GOT3 (cell line): ENCODE measurements at regions not wholly inside any gene's neighbourhood (a gene's known extent, or its start where the extent isn't known, plus 50 kb on each side); places are given as distances from the start of the nearest gene placed in this dataset.

Source experiments
- DNase-seq: peaks from one replicate; lab custom pipeline; 2025; ENCODE audit warnings: mixed read lengths; lab: John Stamatoyannopoulos, UW

DNA sequence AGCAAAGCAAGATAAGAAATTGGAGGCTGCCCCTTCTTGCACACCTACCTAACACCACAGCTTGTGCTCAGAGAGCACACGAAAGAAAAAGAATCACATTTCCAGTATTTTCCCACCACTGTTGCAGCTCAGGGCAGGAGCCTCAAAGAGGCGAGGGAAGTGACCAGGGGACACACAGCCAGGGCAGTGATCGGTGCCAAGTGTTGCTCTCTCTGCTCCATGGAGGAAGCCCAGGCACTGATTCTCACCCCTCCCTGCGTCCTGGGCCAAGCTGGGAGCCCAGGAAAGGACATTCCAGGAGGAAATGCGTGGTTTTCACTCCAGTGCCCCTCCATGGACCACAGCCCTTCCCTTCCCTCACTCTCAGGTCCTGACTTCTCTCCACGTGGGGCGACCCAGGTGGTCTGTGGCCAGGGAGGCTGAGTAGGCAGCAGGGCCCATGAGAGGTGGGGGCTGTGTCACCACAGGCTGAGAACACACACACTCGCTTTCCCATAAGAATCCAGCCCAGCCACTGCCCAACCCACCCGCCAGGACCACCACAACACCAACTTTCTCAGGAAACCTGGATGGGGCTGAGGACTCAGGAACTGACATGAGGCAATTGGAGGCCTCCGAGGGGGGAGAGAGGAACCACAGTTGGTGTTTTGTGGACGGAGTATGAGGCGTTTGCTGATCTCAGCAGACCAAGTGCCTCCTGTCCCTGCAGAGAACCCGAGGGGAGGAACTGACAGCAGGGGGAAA lies 81.7 kb upstream of the MAFB start:
- DNase-seq = no peak

DNA sequence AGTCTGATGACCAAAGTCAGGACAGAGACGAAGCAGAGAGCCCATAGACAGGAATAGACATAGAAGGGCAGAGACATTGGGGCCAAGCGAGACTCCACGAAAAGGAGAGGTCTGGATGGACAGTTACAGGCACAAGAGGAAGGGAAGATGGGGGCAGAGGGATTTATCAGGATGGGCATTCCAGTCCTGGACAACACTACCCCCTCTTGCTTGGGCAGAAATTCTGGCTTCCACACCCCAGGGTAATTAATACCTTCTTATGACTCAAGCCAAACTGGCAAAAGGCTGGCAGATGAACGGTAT lies 82.2 kb upstream of the MAFB start:
- no peak for DNase-seq

DNA sequence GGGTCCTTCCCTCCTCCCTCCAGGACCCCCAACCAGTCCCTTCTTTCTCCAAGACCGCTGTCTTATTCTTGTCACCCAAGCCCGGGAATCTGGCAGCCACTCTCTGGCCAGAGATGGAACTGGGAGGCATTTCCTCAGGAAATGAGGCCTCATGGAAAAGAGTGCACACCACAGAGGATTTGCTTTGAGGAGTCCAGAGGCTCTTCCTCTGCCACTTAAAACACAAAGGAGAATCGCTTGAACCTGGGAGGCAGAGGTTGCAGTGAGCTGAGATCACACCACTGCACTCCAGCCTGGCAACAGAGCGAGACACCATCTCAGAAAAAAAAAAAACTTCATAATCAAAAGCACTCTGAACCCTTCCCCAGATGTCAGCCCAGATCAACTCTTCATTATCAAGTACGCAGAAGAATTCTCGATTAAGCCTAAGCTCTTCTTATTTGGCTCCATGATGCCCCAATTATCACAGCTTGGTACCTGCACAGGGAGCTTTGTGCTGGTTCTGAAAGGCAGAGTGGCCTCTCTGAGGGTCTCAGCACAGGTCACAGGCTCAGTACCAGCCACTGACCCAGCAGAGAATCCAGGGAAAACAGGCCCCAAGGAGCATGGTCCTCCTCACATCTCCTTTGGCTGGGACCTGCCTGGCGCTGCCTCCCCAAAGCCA lies 82.9 kb upstream of the MAFB start:
- no peak for DNase-seq

DNA sequence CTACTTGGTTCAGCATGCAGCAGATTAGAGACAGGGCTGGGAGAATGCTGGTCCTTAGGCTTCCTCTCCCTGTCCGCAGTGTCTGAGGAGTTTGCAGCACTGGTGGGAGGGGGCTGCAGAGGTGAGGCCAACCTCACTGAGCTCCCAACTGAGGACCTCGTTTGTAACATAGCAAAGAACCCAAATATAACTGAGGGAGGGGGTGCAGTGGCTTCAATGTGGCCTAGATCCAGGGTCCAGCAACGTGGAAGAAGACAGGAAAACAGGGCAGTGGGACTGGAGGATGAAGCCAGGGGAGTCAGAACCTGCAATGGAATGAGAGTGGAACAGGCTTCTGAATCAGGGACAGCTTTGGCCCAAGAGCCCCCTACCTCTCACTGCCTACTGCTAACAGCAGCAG lies 84.3 kb upstream of the MAFB start:
- no peak for DNase-seq

DNA sequence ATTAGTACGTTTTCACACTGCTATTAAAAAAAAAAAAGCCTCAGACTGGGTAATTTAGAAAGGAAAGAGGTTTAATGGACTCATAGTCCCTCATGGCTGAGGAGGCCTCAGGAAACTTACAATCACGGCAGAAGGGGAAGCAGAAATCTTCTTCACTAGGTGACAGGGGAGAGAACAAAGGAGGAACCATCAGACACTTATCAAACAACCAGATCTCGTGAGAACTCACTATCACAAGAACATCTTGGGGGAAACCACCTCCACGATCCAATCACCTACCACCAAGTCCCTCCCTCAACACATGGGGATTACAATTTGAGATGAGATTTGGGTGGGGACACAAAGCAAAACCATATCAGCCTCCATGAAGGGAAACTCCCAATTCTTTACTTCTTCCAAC lies 85.2 kb upstream of the MAFB start:
- no peak for DNase-seq

DNA sequence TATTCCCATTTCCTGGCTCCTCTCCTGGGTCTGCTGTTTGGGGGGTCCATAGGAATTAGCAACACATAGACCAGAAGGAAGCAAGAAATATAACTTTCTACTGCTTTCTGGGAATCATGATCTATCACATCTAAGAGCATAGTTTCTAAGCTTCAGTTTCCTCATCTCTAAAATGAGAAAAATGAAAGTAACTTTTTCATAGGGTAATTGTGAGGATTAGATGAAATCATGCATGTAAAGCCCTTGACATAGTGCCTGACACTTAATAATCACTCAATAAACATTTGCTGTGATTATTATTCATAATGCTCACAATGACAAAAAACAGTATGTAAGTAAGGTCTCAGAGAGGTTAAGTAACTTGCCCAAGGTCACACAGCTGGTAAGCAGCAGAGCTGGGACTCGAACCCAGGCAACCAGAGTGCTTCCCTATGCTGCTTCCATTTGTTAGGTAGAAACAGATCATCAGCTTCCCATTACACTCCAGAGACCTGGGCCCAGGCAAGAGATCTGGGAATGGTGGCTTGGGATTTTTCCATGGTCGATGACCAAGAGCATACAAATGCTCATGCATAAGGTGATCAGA lies 86.6 kb upstream of the MAFB start:
- no peak for DNase-seq

DNA sequence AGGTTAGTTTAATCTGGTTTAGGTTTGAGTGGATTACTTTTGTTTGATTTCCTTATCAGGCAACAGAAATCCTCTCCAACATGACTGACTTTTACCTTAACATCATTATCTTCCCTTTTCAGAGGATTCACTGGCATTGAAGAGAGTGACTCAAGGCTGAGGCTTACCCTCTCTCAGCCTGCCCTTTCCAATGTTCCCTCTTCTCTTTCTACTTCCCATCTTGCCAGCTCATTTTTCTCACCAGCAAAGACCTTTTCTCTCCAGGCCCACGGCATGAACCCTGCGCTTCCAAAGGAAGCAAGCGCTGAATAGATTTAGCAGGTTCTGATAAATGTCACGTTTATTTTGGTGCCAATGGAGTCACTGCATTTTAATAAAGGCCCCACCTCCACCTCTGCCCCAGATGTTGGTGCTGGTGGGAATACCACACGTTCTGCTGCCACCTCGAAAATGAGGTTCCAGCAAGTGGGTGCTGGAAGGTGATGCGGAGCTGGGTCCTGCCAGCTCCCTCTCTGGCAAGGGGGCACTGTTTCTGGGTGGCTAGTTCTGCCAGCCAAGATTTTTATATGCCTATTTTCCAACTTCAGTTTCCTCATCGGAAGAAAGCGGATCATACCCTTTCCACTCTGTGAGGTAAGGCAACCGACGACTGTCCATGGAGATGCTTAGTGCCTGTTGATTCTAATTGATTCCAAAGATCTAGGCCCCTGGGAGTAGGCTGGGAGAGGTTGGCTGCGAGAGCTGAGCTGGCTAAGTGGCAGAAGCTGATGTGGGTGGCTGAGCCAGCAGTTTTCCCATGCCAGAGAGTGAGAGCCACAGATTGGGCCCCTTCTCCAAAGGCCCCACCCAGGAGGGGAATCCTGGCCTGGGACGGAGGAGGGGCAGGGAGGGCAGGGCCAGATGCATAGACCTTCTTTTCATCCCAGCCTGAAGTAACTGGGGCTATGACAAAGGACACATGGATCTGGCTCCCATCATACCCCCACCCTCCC lies 87.7 kb upstream of the MAFB start:
- no peak for DNase-seq

DNA sequence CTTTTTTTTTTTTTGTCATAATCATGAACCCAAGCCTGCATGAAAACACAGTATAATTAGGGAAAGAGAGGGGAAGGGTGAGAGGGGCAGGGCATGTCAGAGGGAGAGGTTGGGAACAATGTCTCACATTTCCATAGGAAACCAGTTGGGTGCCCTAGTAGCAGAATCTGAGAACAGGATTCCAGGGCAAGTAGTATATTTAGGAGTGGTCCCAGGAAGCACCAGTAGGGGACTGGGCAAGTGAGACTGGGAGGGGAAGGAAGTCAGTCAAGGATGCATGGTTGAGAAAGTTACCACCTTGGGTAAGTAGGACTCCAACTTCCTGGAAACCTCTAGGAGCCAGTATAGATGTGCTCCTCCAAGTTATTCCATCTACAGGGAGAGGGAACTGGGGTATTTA lies 88.6 kb upstream of the MAFB start:
- no peak for DNase-seq

DNA sequence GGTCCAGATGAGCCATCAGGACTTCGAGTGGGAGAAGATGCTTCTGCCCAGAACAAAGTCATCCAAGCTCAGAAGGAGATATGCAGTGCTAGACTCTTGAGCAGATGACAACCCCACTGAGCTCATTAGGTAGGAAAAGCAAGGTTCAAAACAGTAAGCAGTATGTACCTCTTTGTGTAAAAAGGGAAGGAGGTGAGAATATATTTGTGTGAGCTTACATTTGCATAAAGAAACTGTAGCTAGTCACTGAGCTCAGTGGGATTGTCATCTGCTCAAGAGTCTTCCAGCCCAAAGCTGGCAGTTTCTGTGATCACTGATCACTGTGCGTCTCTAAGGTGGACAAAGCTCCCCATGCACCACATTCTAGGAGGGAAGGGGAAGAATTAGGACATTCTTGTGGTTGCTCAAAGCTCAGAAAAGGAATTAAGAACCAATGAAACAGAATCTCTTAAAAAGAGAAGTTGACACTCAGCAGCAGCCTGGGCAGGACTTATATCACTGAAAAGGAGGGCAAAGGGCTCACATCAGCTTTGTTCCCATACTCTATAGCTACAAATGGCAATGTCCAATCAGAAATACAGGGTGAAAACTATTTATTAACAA lies 90.0 kb upstream of the MAFB start:
- DNase-seq = no peak

DNA sequence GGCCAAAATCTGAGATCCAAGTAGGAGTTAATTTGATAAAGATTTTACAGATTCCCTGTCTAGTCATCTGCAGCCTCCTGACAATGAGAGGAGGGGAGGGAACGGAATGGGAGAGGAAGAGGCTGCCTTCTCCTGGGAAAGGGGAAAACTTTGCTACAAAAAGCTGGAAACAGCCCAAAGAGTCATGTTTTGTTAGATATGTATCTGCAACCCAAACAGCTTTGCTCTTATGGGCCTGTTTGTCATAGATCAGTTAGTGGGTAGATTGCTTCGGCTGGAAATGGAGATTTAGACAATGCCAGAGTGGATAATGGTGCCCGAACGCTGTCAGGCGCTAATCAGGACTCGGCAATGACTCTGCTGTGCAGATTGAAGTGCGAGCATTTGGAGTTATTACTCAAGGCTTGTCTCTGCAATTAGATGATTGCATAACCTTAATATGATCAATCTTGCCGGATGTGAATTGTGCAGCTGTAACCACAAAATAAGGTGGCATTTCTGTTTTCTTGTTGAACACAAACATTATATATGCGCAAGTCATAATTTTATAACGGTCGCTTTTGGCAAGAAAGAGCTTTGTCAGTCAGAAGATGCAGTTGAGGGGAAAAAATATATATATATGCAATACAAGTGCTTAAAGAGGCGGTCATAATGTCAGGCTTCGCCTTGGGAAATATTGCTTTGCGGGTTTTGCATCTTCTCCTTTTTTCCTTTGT lies 92.4 kb upstream of the MAFB start:
- no peak for DNase-seq

DNA sequence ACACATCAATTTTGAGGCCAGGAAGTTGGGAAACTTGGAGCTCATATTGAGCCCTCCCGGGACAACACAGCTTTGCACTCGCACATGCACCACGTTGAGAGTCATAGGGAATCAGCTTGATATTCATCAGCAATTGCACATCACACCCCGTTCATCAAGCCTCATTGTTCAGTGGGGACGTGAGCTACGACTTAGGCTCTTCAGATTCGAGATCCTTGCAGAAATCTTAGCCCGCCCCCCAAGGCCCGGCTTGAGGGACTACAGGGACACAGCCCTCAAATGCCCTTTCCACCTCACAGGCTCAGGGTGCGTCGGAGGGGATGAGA lies 93.0 kb upstream of the MAFB start:
- no peak for DNase-seq

DNA sequence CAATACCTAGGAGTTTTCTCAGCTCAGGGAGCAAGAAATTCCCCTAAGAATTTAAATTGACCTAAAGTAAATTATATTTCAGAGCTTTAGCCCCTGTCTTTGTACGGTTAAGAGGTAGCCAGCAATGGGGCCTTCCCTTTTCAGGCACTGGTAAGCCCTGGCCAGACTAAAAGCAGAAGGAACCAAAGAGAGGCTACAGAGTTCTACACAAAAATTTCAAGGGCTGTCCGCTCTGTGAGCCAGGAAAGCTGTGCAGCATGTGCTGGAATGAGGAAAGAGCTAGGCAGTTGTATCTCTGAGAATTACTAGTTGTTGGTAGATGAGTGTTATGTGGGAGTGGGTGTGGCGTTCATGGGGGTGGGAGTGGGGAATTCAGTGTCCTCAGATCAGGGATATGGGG lies 96.3 kb upstream of the MAFB start:
- no peak for DNase-seq

DNA sequence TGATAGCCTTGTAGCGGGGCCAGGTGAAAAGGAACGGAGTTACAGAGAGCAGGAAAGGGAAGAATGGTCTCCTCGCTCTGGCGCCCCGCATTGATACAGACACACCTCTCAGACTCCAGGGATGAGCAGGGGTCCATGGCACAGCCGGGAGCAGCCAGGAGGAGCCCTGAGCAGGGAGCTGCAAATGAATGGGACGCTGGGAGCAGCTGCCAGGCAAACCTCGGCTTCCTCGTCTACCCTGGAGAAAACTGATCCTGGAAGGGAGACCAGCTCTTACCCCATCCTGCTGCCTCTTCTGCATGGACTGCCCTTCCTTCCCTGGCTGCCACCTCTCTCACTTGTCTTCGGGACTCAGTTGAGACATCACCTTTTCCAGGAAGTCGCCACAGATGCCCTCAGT lies 97.3 kb upstream of the MAFB start:
- DNase-seq = no peak

DNA sequence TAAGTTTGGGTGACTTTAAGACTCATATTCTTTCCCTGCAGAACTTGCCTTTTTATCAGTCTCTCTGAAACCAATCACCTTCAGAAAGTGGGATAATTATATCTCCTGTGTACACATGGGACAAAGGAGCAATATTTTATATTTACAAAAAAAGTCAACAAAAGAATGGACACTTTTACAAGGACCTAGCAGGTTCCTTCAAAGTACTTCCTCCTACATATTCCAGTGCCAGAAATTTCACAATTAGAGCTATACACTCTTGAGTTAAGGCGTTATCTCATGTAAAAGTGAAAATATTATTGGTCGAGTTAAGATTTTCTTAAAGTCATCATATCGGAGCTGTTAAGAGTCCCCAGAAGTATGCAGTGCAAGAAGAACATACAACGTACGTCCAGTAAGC lies 98.9 kb upstream of the MAFB start:
- no peak for DNase-seq

DNA sequence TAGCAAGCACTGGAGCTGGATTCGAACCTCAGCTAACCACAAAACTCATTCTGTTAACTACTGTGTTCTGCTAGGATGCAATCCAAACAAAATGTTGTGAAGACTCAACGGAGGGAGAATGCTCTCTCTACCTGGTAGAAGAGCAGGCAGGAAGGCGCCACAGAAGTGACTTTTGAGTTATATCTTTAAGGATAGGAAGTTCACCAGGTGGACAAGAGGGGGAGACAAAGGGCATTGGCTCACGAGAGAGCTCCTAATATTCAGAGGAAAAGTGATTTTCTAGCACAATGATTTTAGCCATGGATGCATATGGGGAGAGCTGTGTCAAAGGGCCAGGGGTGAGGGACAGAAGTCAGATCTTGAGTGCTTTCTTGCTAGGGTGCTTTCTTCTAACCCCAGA lies 108.4 kb upstream of the MAFB start:
- no peak for DNase-seq

DNA sequence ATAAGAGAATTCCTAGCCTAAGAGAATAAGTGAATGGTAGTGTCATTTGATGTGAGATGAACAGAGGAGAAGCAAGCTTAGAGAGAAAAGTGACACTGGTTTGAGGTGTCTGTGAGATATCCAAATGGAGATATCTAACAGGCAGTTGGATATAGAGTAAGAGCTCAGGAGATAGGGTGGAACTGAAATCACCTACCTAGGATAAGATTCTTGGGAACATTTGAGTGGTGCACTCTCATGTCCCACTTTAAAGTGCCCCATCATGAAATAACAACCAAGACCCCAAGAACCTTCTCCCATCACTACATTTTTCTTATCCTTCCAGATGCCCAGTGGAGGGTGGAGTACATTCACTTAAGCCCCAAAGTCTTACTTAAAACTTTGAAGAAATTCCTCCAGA lies 109.0 kb upstream of the MAFB start:
- DNase-seq = no peak

DNA sequence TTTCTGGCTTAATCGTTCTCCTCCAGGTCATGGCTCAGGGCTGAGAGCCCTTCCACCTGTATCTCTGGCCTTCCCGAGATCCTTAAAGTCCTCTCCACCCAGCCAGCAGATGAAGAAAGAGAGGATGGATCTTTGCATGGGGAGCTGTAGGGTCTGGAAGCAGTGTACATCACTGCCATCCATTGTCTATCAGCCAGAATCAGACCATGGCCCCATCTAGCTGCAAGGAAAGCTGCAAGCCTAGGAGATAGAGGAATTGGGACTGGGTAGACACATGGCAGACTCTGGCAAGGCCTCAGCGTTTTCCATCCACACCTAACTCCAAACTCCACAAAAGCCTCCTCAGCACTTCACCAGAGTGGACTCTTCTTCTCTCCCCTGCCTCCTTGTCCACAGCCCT lies 113.8 kb upstream of the MAFB start:
- DNase-seq = no peak

DNA sequence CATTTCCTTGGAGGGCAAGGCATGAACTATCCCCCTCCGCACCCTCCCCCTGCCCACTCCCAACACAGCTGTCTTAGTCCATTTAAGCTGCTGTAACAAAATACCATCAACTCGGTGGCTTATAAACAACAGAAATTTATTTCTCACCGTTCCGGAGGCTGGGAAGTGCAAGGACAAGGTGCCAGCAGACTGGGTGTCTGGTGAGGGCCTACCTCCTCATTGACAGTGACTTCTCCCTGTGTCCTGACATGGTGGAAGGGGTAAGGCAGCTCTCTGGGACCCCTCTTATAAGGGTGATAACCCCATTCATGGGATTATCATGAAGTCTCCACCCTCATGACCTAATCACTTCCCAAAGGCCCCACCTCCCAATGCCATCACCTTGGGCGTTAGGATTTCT lies 114.3 kb upstream of the MAFB start:
- DNase-seq = no peak

DNA sequence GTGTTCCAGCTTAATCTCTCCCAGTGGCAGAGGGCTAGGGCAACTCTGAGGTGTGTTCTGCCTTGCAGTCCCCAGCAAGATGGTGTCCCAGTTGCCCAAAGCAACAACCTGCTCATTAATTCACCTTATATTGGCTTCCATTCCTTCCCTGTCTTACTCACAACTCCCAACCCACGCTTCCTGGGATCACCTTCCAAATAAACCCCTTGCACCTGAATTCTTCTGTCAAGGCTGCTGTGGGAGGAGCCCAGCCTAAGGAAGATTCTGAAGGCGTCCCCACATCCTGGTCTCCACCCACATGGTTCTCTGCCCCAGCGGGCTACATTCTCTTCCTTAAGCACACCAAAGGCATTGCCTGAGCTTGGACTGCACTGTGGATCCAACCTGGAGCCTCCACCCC lies 116.6 kb upstream of the MAFB start:
- no peak for DNase-seq

DNA sequence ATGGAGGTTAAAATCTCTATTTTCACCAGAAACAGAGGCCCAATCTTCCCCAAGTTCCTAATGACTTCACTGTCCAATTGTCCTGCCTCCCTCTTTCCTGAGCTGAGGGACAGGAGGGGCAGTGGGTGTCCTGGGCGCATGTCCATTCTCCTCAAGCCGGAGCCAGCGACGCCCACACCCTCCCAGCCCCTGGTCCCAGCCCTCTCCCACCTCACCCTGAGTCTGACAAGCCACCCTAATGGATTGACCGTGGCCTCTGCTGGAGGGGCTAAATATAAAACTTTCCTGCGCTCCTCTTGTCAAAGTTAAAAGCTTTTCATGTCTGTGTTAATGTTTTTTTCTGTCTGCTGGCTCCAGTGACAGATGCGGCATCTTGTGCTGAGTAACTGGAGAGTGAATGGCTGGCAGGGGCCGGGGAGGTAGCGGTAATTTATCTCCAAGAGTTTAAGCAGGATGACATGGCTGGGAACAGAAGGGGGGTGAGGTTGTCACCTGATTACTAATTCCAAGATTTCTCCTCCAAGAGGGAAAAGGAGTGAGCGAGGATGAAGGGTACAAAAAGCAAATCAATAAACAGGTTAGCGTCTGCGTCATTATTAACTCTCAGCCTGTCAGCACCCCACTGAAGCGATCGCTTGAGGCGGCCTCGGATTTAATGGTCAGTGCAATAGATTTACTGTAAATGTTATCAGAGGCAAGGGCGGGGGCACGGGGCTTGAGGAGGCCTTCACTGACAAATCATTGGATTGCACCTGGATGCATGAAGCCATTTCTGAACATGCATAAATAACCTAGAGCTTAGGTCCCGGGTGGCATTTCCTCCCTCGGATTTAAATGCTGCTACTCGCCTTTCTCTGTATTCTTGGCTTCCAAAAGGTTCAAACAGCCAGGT lies 118.1 kb upstream of the MAFB start:
- no peak for DNase-seq

DNA sequence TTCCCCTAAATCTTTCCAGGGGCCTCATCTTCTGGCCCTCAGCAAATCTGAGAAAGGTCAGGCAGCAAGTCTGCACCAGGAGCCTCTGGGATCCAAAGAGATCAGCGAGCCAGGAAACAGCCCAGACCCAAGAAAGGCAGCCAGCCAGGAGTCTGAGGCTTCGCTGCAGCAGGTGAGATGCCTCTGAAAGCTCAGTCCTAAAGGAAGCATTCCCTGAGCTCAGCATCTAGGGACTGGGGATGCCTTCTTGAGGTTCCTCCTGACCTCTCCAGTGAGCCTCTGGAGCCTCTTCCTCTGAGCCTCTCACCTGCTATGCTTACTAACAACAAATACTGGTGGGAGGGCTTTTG lies 118.8 kb upstream of the MAFB start:
- DNase-seq = no peak
